ENCODE measurements at regions not wholly inside any gene's neighbourhood (a gene's known extent, or its start where the extent isn't known, plus 50 kb on each side); places are given as distances from the start of the nearest gene placed in this dataset.

DNA sequence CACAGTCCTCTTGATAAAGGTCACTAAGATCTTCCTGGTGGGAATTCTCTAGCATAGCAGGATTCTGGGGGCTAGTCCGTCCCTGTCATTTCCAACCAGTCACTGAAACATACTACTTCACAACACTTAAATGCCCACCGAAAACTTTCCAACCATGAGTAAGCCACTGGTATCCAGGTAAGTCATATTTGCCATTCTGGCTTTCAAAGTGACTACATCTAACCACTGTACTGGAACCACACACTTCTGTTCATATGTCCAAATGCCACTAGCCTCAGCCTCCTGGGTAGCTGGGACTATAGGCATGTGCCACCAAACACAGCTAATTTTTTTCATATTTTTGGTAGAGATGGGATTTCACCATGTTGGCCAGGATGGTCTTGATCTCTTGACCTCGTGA, 64.3 kb upstream of the VANGL1 start:
- no peak for DNase-seq

DNA sequence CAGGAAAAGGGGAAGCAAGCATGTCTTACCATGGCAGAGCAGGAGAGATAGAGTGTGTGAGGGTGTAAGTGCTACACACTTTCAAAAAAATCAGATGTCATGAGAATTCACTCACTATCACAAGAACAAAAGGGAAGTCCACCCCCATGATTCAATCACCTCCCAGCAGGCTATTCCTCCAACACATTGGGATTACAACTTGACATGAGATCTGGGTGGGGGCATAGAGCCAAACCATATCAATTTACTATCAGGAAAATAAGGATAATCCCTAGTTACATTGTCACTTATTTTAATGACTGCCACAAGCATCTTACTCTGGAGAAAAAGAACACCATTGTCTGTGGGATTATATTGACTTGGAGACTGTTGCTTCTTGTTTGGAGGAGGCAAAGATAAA, 66.1 kb upstream of the VANGL1 start:
- DNase-seq: no peak

DNA sequence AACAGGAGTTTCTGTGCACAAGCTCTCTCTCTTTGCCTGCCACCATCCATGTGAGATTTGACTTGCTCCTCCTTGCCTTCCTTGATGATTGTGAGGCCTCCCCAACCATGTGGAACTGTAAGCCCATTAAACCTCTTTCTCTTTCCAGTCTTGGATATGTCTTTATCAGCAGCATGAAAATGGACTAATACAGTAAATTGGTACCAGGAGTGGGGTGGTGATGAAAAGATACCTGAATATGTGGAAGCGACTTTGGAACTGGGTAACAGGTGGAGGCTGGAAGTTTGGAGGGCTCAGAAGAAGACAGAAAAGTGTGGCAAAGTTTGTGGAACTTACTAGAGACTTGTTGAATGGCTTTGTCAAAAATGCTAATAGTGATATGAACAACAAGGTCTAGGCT, 69.1 kb upstream of the VANGL1 start:
- no peak for DNase-seq

DNA sequence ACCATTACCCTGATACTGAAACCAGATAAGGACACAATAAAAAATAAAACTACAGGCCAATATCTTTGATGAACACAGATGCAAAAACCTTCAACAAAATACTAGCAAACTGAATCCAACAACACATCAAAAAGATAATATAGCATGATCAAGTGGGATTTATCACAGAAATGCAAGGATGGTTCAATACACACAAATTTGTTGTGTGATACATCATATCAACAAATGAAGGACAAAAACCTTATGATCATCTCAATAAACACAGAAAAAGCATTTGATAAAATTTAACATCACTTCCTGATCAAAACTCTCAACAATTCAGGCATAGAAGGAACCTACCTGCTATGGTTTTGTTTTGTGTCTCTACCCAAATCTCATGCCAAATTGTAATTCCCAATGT, 74.3 kb upstream of the VANGL1 start:
- no peak for DNase-seq

DNA sequence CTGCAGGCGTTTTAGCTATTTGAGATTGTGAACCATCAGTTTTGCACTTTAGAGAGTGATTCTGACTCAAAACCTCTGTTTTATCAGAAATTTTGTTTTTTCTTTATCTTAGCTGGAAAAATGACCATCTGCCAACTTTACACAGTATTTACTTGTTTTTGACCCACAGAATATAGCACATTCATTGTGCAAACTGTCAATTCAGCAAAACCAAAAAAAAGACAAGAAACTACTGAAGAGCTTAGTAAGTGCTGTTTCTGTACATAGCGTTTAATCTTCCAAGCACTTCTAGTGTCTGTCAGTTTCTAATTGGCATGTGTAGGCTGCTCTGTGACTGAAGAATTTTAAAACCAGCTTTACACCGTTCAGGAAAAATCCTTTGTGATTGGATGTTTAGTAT, 76.0 kb upstream of the VANGL1 start:
- DNase-seq: no peak

DNA sequence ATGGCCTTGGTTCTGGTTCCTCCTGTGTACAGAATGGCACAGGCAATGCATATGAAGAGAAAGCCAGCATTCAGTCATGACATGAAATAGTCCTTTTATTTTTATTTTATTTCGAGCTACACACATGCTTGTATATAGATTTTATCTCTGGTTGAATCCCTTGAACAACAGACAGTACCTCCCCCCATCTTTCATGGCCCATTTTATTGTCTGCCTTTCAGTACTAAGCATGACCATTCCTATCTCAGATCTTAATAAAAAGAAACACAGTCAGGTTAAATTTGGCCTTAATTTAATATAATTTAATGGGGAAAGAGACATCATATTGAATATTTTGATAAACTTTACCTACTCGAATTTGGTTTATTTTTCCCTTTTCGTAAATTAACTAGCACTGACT, 76.4 kb upstream of the VANGL1 start:
- DNase-seq: no peak

DNA sequence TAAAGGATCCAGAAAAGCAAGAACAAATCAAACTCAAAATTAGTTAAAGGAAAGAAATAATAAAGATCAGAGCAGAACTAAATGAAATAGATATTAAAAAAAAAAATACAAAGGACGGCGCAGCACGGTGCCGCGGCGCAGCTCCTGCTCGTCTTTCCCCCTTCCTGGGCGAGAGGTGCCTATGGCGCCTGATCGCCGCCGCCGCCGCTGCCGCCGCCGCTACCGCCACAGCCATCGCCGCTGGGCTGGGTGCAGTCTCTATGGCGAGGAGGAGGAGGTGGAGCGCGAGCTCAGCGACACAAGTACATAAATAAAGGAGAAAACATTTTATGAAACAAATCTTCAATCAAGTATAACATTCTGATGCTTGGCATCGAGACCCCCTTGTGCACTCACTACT, 77.6 kb upstream of the VANGL1 start:
- DNase-seq: no peak

DNA sequence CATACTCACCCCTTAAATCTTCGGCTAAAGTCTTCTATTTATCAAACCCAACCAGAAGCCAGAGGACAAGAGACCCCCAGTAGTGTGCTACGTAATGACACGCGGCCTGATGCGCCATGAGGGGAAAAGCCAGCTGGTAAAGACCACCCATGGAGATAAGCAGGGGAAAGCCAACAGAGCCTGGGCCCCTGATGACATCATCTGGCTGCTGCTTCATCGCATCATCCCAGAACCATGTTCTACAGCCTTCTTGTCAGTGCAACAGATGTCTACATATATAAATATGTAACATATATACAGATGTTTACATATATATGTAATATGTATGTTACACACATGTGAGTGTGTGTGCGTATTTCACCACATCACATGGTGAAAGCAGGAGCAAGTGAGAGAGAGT, 81.7 kb upstream of the VANGL1 start:
- no peak for DNase-seq

DNA sequence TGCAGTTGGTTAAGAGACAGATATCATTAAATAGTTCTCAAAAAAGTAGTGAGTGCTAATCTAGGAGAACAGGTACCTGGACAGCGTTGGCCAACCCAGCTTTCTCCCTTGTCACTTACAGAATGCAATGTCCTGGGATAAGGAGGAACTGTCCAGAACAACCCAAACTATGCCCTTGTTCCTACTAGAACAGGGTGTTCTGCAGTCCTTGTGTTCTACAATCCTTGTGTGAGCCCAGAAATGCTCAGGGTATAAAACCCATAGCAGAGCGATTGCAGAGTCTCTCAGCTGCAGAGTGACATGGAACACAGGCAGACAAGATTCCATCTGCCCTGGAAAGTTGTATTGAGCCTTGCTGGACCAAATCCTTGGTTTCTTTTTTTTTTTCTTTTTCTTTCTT, 83.5 kb upstream of the VANGL1 start:
- no peak for DNase-seq

DNA sequence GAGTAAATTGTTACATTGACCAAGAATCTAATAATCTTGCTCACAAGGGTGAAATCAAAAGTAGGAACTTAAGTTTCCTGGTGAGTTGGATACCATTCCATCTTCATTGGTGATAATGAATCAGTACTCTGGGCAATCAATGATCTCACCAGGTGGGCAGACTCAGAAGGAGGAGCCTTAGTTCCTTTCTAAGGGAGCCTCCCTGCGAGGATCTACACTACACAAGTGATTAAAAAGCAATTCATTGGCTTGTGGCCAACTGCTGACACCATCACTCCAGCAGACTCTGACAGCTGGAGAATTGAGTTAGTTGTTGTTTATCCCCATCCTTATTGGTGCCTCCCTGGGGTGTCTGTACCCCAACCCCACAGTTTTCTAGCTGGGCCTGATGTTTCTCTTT, 84.1 kb upstream of the VANGL1 start:
- no peak for DNase-seq

DNA sequence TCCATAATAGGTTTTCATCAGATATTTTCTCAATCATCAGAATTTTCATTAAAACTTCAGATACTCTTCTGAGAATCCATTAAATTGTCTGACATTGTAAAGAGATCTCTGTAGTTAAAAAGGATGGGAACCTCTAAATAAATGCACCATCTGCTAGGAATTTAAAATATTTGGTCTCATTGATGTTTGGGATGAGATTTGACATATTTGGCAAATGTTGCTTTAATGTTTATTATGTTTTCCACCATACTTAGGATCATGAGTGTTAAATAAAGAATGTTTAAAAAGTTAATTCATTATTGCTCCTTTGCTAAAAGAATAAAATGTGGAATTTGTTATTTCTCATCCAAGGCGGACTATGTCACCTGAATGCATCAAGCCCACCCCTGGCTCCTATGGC, 85.5 kb upstream of the VANGL1 start:
- DNase-seq: no peak

DNA sequence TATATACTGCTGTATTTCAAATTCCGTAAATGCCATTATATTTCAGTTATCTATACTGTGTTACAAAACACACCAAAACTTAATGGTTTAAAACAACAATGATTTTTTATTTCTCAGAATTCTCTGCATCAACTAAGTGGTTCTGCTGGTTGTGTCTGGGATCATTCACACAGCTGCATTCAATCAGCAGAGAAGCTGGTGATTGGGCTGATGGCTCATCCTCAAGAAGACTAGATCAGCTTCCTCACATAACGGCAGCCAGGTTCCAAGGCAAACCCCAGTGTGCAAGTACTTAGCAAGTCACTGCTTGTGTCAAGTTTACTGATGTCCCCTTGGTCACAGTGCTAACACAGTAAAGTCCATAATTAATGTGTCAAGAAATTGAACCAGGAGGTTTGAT, 86.3 kb upstream of the VANGL1 start:
- no peak for DNase-seq

DNA sequence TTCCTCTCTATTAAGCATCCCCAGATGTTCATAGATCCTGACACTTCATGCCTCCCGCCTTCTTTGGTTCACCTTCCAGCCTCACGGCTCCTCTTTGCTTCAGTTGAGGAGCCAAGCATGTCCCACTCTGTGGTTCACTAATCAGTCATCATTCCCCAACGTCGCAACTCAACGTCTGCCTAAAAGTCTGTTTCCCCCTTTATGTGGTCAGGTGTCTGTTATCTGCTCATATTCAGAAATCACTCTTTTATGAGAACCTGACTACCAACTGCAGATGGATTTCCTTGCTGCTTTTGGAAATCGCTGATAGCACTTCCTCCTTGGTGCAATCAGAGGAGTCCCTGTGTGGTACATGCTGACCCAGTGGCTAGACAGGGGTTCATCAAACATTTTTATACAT, 94.1 kb upstream of the VANGL1 start:
- DNase-seq: no peak

DNA sequence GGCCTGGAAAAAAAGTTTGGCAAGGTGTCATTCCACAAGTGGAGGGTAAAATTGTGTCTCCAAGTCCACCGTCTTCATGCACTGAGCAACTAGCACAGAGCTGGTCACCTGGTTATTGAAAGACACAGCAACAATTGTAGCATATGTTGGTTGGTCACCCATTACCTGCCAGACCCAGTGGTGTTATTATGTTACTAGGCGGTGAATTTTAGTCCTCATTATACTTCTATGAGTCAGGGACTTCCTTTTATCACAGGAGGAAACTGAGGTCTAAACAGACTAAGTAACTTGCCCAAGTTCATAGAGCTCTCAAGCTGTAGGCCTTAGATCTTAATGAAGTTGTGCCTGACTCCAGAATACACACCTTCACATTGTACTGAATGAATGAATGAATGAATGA, 94.9 kb upstream of the VANGL1 start:
- no peak for DNase-seq

DNA sequence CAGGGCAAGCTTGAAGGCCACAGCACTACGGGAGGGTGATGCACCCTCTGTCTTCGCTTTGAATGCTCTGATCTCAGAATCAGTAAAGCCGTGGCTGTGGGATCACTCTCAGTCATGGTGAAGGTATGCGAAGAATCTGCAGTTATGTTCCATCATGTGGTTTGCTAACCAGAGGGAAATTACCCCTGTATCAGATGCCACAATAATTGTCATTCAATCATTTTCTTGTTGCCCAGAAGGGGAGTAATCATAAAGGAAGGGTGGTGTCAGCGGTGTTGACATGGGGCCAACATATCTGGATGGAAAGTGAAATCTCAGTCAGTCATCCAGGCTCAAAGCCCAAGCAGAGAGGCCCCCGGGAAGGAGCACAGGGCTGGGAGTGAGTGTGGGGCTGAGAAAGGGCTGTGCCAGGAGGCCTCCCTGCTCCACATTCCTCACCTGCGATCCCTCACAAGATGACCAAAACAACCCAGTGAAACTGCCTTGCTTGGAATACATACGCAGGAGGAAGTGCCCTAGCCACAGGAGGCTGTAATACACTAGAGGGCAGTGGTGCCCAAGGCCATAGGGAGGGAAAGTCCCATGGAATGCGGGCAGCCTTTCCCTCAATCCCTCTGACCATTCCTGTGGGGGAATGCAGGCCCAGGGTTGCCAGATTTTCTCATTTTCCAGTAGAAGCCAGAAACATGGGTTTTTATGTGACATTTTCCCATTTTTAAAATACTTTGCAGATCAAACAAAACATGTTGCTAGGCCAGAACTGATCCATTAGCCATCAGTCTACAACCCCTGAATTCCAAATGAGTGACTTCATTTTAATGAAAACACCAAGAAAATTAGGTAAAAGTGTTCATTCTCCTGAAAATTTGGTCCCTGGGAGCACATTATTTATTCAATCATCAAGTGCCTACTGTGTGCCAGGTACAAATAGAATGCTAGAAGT, 95.7 kb upstream of the VANGL1 start:
- no peak for DNase-seq

DNA sequence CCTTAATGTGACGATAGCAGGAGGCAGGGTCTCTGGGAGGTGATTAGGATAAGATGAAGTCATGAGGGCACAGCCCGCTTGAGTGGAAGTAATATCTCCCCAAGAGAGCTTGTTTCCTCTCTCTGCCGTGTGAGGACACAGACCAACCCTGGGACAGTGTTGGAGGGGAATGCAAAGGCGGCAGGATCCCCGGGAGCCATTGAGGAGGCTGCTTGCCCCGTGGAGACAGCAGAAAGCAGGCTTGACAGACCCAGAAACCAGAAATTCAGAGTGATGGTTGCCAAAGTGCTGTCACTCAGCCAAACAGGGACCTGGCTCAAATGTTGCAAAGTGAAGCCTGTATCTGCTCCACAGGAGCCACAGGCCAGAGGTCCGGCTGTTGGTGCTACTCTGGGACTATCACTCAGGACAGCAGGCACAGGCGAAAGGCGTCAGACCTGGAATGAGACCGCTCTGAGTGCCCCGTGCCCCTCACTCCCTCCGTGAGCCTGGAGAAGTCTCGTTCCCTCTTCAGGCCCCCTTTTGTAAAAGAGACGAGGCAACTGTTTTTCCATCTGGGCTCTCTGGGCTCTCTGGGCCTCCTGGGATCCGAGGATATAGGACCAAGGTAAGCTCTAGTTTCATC, 96.6 kb upstream of the VANGL1 start:
- DNase-seq: no peak

DNA sequence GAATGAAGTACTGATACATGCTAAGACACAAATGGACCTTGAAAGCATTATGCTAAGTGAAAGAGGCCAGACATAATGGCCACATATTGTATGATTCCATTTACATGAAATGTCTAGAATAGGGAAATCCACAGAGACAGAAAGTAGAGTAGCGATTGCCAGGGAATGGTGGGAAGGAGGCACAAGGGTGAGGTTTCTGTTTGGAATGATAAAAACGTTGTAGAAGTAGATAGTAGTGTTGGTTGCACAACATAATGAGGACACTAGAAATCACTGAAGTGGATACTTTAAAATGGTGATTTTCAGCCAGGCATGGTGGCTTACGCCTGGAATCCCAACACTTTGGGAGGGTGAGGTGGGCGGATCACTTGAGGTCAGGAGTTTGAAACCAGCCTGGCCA, 97.6 kb upstream of the VANGL1 start:
- no peak for DNase-seq

DNA sequence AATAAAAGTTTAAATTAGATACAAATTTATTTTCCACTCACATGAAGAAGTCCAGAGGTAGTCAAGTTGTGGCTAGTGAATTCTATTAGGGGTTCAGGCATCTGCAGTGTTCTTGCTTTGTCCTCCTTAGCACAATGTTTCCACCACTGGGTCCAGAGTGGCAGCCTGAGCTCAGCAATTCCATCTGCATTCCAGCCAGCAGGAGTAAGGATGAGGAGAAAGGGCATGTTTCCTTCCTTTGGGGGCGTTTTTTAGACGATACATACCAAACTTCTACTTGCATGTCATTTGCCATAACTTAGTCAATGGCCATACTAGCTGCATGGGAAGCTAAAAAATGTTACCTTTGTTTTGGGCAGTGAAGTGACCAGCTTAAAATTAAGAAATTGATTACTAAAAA, 98.5 kb upstream of the VANGL1 start:
- no peak for DNase-seq

DNA sequence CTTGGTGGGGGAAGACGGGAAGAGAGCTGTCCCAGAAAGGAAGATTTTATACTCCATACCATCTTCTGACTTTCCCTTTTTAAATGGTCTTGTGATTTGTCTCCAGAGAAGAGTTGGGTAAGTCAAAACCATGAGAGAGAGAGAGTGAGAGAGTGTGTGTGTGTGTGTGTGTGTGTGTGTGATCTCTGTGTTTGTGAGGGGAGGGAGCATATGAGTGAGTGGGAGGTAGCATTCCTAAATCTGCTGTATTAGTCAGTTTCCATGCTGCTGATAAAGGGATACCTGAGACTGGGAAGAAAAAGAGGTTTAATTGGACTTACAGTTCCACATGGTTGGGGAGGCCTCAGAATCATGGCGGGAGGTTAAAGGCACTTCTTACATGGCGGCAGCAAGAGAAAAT, 102.0 kb upstream of the VANGL1 start:
- DNase-seq: no peak

DNA sequence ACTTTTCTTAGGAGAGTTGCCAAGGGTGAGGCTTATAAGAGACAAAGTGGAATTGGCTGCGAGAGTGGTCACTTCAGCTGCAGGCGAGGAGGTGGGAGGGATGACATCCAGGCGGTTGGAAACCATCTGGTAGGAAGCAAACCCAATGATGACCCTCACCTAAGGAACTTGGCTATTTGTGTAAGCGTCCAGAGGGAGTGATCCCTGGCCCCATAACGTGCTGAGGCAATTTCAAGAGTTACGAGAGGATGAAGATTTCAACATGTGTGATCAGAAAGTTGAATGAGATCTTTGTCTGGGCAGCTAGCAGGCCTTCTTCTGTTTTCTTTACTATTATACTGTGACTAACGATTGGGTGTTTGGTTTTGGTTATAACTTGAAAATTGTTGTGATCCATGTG, 102.7 kb upstream of the VANGL1 start:
- DNase-seq: no peak

DNA sequence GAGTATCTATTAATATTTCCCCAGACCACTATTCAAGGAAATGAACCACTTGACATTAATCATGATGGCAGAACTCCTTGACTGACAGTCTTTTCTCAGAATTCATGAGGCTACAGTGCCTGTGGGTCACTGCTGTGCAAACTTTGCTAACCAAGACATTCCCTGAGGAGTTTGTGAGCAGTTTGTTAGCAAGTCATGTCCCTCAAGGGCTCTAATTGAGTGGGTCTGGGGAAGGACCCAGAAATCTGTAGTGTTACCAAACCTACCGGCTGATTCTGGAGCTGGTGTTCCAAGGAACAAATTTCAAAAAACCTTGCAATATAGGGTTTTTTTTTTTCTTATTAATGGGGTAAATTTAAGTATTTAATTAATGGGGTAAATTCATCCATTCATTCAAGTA, 103.2 kb upstream of the VANGL1 start:
- DNase-seq: no peak

DNA sequence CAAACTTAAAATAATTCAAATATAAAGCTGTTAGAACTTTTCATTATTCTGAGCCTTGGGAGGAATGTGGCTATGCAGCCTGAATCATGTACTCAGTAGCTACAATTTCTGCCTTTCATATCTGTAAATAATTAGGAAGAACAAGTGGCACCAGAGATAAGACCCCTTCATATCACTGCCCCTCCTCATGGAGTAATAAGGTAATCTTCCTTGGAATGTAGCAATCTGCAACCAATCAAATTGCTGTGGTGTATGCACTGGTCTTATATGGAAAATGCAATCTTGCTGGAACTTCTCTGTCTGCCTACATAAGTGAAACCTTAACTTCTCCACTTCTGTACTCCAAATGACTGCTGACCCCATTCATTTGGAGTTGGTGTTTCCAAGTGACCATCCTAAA, 104.4 kb upstream of the VANGL1 start:
- DNase-seq: no peak

DNA sequence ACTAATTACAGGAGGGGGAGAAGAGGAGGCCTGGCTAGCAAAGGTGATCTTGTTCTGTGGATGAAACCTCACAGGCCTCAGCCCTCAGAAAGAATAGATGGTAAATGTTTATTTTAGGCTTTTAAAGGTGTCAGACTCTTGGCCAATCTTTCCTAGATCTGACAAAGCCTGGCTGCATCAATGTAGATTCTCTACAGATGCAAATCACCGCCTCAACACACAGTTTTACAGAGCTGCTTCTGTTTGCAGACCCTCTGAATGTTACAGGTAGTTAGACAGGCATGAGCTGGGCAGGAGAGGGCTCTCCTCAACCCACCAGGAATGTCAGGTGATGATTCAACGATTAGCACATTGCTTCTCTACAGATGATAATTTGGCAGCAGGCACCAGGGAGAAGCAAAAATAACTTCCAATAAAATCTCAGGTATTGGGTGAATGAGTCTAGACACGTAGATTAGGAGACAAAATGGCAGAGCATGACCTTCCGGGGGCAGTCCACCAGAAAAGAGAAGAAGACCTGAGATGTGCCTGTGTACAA, 105.4 kb upstream of the VANGL1 start:
- DNase-seq: no peak

DNA sequence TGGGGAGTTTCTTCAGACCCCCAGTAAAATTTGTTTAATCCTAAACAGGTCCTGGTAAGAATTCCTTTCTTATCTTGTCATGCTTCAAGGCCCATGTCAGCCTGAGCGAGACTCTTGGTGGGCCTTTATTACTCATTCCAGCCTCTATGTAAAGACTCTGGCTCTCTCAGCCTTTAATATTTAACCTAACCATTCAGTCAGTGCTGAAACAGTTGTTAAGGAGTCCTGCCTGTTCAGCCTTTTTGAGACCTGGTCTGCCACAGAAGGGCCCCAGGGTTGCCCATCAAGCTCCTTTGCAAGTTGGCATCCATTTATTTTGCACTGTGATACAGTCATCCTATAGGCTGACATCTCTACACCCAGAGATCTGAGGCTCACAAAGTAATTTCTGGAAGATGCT, 107.7 kb upstream of the VANGL1 start:
- DNase-seq: no peak
